ENCODE measurements at regions not wholly inside any gene's neighbourhood (a gene's known extent, or its start where the extent isn't known, plus 50 kb on each side); places are given as distances from the start of the nearest gene placed in this dataset.

GRCh38 chr14:54166049-54166950 lies 209.7 kb upstream of the BMP4 start (continued):
- TF ChIP-seq CHD7 (IDR thresholded peaks at IDR 0.05; ENCODE audit: insufficient replicate concordance, low read length), result no peak
